Glomerular visceral epithelial cell (primary cell): ENCODE measurements at regions not wholly inside any gene's neighbourhood (a gene's known extent, or its start where the extent isn't known, plus 50 kb on each side); places are given as distances from the start of the nearest gene placed in this dataset.

Source experiments
- DNase-seq: peaks from one replicate; pipeline ENCODE4 v3.0.0-alpha.2; 2016; ENCODE audit errors: extremely low spot score

DNA sequence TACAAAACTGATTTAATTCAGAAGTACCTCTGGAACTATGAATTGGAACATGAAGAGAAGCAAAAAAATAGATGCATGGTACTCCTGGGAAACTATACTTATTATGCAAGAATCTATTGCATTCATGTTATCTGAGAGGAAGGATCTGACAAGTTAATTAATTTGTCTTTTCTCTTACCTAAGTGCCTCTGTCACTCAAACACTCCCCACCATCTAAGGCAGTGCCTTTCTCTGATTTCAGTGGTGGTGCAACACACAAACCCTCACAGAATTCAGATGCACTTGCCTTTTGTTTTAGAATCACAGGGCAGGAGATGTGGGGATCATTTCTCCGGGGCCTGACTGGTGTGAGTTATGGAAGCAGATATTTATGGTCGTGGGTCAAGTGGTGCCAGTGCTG, 52.5 kb upstream of the C9orf72 start:
- no peak for DNase-seq

DNA sequence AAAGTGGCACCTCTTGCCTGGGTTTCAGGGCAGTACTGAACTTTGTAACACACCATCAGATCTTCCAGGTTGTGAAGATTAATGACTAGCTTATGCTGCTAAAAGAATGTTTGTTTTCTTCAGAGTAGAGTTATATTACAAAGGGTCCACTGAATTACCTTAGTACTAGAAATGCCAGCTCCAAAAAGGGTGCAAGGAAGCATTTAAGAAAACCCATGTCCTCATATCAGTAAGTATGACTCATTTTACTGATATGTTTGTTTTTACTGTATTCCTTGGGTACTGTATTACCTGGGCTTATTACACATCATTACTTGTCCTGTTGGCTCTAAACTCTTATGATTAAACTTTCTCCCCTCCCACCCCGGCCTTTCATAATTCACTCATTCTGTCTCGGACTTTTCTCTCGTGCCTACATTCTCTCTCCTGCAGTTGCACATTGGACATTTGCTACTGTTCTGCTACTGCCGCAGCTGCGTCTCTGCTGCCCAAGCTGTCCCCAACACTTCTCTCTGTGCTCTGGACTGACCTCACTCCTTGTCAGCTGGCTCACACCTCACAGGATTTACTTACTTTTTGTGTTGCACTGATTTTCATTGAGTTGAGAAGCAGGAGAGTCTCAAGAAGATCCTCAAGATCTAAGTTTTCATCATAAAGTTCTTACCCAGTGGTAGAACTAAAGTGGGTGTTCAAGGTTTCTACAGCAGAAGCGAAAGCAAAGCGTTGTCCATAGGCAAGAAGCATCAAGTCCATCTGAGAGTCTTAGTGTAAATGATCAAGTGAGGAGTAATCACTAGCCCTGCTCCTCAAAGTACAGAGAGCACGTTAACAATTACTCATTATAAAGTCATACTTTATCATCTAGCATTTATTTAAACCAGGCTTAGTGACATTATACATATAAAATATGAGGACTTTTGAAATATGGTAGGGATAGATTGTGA, 53.2 kb upstream of the C9orf72 start:
- DNase-seq, result peak; percentile 6

DNA sequence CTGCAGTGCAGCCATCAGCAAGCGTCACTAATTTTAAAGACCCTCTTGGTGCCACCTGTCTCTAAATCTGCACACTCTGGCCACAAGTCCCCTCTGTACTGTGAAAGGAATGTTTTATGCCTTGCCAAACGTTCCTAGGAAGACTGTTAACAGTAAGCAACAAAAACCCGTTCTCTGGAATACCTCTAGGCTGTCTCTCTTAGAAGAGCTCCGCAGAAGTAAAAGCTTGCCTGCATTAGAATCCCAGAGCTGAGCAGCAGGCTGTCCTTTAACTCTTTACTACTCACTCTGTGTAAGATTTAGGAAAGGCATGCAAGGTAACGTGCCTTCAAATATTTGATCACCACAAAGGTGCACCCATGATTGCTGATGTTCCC, 53.9 kb upstream of the C9orf72 start:
- no peak for DNase-seq

DNA sequence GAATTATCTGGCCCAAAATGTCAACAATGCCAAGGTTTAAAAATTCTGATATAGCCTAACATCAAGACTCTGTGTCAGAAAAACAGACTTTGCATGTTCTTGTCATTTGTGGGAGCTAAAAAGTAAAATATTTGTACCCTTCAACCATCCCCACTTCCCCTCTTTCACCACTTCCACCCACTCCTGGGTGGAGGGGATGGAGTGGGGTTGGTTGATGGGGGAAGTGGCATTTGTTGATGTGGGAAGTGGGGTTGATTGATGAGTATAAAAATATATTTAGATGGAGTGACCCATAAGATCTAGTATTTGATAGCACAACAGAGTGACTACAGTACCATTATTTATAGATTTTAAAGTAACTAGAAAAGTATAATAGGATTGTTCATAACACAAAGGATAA, 55.0 kb upstream of the C9orf72 start:
- no peak for DNase-seq

DNA sequence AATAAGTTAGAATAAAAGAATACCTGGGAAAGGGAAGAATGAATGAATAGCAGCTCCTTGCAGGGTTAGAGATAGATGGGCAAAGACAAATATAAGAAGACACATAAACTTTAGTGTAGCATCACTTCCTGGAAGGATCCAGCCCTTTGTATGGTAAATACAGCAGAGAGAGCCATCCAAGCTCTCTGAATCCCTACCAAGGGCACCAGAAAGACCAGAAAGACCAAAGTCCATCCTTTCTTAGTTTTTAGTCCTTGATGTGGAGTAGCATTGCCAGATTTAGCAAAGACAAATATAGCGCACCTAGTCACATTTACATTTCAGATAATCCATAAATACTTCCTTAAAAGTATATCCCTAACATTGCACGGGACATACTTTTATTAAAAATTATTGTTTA, 56.1 kb upstream of the C9orf72 start:
- DNase-seq, result no peak

DNA sequence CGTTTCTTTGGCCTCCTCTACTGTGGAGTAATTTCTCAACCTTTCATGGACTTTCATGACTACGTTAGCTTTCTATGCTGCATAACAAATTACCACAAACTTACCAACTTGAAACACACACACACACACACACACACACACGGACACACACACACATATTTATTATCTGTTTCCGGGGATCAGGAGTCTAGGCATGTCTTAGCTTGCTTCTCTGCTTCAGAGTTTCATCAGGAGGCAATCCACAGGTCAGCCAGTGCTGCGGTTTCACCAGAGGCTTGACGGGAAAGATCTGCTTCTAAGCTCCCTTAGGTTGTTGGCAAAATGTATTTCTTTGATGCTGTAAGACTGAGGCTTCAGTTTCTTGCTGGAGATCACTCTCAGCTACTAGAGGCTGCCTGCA, 59.0 kb upstream of the C9orf72 start:
- no peak for DNase-seq

DNA sequence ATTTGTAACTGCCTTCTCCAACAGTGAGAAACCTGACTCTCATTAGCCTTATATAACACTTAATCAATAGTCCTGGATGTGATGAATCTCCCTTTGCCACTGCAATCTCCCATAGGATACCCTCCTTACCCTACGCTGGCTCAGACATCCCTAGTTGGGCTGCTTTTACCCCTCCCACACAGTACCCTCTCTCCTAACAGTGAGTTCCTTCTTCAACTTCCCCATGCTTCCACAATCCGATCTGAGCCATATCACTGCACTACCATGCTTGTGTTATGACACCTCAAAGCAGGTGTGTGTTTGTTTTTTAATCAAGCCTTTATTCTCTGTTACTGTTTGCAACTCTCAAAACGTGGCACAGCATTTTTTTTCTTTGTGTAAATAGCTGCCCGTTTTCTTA, 60.5 kb upstream of the C9orf72 start:
- DNase-seq, result no peak

DNA sequence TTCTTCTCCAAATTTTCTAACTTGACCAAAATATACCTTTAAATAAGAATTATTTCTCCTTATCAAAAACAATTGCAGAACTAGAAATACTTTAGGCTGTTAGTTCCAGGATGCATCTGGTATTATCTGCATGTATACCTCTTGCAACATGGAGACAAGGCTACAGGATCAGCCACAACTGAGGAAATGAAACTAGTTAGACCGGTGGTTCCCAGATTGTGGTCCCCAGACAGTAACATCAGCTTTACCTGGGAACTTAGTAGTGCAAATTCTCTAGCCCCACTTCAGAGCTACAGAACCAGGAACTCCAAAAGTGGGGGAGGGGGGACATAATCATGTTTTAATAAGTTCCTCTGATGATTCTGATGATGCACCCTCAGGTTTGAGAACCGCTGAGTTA, 61.6 kb upstream of the C9orf72 start:
- no peak for DNase-seq

DNA sequence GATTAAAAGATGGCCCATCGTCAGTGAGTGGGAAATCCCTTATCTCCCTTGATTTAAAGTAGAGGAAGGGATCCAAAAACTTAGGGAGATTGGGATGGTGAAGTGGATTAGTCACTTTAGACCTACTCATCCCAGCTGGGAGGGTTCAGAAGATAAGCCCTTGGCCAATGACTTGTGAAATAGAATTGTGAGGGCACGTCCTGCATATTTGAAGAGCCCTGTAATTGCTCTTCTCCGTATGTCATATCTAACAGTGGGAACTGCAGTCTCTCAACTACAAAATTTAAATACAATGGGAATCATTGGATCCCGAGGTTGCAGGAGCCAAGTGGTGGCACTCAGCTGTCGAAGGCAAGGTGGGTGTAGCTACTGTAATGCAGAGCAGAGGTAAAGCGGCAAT, 65.4 kb upstream of the C9orf72 start:
- DNase-seq, result no peak

DNA sequence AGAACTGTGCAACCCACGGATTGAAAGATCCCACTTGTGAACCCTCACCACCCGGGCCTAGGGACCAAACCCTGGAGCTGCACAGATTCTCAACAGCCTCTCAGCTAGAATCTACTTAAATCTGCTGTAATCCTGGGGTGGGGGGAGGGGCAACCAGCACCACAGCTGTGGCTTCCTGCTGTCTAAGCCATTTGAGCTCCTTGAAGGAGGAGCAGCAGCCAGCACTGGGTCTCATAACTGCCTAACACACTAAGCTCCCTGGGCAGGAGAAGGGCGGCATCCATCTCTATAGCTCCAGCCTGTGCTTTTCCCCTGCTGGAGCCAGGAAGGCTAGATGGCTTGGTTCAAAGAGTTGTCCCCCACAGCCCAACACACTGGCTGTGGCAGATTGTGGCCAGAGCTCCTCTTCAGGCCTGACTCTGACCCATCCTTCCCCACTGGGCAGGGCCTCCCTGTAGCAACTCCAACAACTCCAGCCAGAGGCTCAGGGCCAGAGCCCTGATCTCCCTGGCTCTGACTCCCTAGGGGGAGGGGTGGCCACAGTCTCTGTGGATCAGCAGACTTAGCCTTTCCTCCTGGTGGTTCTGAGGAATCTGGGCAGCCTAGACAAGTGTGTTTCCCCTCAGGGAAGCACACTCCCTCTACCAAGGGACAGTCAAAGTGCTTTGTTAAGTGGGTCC, 72.0 kb upstream of the C9orf72 start:
- DNase-seq, result no peak

DNA sequence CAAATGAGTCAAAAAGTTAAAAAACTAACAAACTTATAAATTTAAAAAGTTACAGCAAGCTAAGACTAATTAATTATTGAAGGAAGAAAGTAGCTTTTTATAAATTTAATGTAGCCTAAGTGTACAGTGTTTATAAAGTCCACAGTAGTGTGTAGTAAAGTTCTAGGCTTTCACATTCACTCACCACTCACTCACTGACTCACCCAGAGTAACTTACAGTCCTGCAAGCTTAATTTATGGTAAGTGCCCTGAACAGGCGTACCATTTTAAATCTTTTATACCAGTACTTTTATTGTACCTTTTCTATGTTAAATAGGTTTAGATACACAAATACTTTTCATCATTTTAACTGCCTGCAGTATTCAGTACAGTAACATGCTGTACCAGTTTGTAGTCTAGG, 80.0 kb upstream of the C9orf72 start:
- DNase-seq, result no peak

DNA sequence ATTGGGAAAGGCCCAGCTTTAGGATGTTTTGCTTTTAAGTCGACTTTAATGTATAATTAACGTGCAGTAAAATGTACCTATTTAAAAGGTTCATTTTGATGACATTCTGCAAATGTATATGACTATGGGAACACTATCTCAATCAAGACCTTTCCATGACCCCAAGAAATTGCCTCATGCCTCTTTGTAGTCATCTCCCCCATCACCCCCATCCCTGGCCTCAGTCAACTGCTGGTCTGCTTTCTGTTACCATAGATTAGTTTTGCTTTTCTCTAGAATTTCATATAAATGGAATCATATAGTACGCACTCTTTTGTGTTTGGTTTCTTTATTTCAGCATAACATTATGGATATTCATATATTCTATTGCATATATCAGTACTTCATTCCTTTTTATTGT, 80.7 kb upstream of the C9orf72 start:
- DNase-seq, result no peak

DNA sequence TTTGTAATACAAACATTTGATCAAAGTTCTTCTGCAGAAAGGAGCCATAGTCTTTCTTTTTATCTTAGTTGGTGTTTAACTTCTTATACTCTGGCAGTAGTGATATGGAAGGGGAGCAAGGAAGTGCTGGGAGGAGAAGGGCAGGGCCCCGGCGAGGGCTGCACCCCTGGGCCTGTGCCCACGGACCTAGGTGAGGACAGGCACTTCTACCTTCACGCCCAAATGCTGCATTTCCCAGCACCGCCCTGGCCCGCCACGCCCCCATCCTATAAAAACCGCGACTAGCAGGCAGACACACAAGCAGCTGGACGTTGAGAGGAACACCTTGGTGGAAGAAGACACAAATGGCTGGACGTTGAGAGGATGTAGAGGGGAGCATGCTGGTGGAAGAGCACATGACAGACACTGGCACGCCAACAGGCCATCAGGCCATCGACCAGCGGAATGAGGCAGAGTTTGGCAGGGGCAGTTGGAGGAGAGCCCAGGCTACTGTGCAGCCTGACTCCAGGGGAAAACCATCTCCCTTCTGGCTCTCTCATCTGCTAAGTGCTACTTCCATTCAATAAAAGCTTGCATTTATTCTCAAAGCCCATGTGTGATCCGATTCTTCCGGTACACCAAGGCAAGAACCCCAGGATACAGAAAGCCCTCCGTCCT, 81.5 kb upstream of the C9orf72 start:
- no peak for DNase-seq

DNA sequence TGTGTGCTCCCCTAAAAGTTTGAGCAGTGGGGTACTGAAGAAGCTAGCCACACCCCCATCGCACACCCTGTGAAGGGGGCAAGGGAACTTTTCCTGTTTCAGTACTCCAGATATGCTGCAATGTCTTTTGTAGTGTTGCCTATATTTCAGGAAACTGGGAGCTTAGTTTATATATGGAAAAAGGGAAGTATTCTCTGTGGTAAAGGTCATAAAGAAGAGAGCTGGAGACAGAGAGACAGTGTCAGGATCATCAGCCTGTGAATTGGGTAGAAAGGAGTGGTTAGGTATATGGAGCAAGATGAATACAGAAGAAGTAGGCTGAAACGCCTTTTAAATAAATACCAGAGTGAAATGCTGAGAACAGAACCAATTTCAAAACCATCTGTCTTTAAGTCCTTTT, 82.2 kb upstream of the C9orf72 start:
- DNase-seq, result no peak

DNA sequence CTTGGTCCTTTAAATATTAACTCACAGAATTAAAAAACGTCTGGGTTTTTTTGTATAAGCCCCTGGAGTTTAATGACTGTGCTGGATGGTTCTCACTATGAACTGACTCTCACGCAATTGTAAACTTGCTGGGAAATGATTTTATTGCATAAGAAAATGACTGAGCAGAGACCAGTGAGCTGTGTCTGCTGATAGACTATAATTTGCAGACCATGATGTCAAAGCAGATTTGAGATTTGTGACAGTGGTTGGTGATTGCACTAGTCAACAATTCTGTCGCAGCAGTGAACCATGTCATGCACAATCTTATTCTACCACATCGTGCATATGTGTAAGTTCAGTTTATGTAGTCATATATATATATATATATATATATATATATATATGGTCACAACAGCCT, 85.7 kb upstream of the C9orf72 start:
- DNase-seq, result peak; percentile 4

DNA sequence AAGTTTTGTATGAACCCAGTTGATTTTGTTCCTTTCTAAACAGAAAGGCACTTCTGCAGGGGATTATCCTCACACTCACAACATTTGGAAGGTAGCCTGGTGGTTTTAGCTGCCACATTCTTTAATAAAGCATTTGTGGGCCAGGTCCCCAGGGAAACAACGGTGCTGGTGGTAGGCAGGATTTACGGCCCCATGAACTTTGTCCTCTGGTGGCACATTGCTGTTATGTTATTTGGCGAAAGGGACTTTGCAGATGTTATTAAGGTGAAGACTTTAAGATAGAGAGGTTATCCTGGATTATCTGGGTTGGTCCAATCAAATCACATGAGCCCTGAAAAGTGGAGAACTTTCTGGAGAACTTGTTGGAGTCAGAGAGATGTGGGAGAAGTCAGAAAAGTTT, 86.3 kb upstream of the C9orf72 start:
- no peak for DNase-seq

DNA sequence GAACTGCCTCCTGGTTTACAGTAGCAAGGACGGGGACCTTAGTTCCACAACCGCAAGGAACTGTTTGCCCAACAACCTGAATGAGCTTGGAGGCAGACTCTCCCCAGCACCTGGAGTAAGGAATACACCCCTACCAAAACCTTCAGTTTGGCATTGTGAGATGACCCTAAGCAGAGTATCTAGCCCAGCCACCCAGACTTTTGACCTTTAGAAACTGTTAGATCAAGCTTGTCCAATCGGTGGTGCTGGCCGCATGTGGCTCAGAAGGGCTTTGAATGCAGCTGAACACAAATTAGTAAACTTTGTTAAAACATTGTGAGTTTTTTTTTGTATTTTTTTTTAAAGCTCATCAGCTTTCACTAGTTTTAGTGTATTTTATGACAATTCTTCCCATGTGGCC, 86.9 kb upstream of the C9orf72 start:
- no peak for DNase-seq

DNA sequence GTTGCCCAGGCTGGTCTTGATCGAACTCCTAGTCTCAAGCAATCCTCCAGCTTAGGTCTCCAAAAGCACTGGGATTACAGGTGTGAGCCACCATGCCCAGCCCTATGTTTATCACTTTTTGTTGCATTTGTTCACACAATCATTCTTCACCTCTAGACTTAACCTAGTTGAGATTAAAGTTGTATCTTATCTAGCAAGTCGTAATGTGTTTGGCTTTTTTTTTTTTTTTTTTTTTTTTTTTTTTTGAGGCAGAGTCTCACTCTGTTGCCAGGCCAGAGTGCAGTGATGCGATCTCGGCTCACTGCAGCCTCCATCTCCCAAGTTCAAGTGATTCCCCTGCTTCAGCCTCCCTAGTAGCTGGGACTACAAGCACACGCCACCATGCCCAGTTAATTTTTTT, 90.2 kb upstream of the C9orf72 start:
- DNase-seq, result no peak

DNA sequence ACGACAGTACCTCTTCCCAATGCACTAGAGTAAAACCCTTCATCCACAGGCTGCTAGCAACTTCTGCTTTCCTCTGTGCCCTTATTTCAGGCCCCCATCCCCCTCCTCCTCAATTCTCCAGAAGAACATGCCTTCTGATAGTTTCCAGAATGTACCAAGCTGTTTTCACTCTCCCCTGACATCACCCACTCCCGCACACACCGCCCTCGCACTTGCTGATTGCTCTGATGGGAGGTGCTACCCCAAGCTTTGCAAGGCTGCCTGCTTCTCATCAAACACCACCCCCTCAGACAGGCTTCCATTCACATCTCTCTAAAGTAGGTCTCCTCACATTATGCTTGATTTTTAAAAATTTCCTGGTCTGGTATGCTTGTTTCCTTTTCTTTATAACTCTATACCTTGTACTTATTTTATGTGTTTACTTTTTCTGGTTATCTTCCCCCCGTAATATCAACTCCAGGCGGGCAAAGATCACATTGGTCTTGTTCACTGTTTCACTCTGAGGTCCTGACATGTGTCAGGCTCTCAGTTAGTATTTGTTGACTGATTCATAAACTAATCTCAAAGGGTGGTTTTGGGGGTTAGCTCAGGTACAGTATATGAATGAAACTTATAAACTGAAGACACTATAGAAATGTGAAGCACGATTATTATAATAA, 91.0 kb upstream of the C9orf72 start:
- DNase-seq, result no peak

DNA sequence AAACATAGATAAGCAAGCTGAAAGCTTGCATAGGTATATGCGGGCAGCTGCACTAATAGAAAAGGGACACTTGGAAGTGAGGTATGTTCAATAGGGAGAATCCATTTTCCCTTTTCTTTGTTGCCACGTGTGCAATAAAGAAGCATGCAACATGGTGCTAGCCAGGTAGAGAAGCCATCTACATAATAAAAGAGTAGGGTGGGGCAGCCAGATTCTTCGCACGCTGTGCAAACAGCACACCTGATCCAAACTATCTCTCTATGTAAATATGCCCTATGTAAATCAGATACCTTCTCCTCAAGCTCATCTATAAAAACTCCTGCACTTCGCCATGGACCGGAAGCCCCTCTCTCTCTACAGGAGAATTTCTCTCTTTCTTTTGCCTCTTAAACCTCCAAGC, 91.9 kb upstream of the C9orf72 start:
- no peak for DNase-seq

DNA sequence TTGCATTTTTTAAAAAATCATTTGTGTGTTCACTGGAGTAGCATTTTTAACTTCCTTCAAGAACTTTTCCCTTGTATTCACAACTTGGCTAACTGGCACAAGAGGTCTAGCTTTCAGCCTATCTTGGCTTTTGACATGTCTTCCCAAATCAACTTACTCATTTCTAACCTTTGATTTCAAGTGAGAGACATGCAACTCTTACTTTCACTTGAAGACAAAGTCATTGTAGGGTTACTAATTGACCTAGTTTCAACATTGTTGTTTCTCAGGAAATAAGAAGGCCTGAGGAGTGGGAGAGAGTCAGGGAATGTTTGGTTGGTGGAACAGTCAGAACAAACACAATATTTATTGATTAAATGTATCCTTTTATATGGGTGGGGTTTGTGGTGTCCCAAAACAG, 95.0 kb upstream of the C9orf72 start:
- DNase-seq, result no peak

DNA sequence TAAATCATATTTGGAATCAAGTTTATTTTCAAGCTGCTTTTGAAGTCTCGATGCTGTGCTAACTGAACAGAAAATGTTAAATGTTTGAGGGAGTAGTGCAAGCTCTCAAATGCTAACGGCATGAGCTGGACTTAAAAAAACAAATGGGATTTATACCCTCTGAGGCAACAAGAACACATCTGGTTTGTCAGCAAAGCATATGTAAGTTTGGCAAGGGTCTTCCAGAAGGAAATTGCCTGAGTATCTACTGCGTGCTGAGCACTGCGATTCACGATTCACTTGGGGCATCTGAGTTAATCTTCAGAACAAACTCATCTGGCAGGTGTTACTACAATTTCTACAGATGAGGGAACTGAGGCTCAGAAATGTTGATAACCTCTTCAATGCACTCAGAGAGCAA, 98.4 kb upstream of the C9orf72 start:
- no peak for DNase-seq
